MCF 10A (cell line): ENCODE measurements at regions not wholly inside any gene's neighbourhood (a gene's known extent, or its start where the extent isn't known, plus 50 kb on each side); places are given as distances from the start of the nearest gene placed in this dataset.
A peak's percentile ranks its signal among the peaks of the same experiment; 100 is the strongest.

ENCODE experiments used
- BruUV-seq: library from RNA; stranded (reverse); fragments of 400-500 nt; replicated peaks from 2 replicates; lab custom pipeline; 2021; lab: Mats Ljungman, UMichigan
- CTCF ChIA-PET: fragments of 300-600 bp; sonication (Branson Sonifier 250); formaldehyde crosslinking; extraction: SDS; loops from one replicate; lab custom pipeline; 2021; ENCODE audit warnings: antibody characterized with exemption, inconsistent platforms; lab: Yijun Ruan, JAX
- POLR2A ChIA-PET: fragments of 300-600, 350-650 bp; sonication (Branson Sonifier 250); formaldehyde crosslinking; extraction: SDS; loops from one replicate; lab custom pipeline; 2020; ENCODE audit warnings: antibody characterized with exemption, inconsistent platforms; lab: Yijun Ruan, JAX
- DNase-seq: peaks from one replicate; pipeline ENCODE4 v3.0.0-alpha.2; 2018; ENCODE audit not compliant: unreplicated experiment
- H3K27ac Mint-ChIP-seq: one replicate; pipeline ENCODE4 v1.8.0; 2022; ENCODE audit warnings: mild to moderate bottlenecking, low read depth, mixed read lengths; ENCODE audit not compliant: unreplicated experiment
- H3K27me3 Mint-ChIP-seq: one replicate; pipeline ENCODE4 v1.8.0; 2022; ENCODE audit warnings: mixed read lengths; ENCODE audit not compliant: insufficient read depth, unreplicated experiment
- H3K36me3 Mint-ChIP-seq: one replicate; pipeline ENCODE4 v1.8.0; 2022; ENCODE audit warnings: mild to moderate bottlenecking, moderate library complexity, mixed read lengths; ENCODE audit not compliant: insufficient read depth, unreplicated experiment
- H3K4me1 Mint-ChIP-seq: one replicate; pipeline ENCODE4 v1.8.0; 2022; ENCODE audit warnings: mixed read lengths; ENCODE audit not compliant: insufficient read depth, unreplicated experiment
- H3K4me3 Mint-ChIP-seq: one replicate; pipeline ENCODE4 v1.8.0; 2022; ENCODE audit warnings: mild to moderate bottlenecking, moderate library complexity, mixed read lengths; ENCODE audit not compliant: unreplicated experiment
- H3K9me3 Mint-ChIP-seq: one replicate; pipeline ENCODE4 v1.8.0; 2022; ENCODE audit warnings: mixed read lengths; ENCODE audit not compliant: unreplicated experiment
- CTCF ChIP-seq: fragments of 200-600 bp; IDR thresholded peaks from one replicate; pipeline ENCODE4 v1.8.0; 2022; ENCODE audit warnings: antibody characterized with exemption, mild to moderate bottlenecking; ENCODE audit not compliant: unreplicated experiment
- intact Hi-C: fragments of 100-400 bp; cut with micrococcal nuclease; formaldehyde crosslinking; loops from 2 replicates; pipeline ENCODE4 v1.14.1; 2022

DNA sequence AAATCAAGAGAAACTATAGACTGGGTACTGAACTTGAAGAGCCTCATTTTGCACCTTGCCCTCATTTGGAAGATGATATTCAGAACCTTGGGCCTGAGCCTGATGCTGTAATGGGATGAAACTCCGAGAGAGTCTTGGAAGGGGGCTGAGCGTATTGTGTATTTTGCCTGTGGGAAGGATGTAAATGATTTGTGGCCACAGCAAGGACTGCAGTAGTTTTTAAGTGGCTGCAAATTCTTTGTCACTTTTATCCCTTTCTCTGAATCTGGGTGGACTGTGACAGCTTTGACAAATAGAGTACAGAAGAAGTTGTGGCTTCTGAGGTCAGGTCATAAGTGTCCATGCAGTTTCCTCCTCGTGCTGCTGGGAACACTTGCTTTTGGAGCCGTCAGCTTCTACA, 221.2 kb downstream of the ADRA2A start:
- POLR2A ChIA-PET, result no interaction called here
- Mint-ChIP-seq H3K4me3 (no peak overlapping the region), H3K9me3 (no peaks in the 10 kb centered on the region), H3K4me1 (no peaks in the 10 kb centered on the region), H3K27me3 (no peaks in the 10 kb centered on the region), H3K36me3 (no peaks in the 10 kb centered on the region), H3K27ac (no peak overlapping the region)
- no peak for TF ChIP-seq CTCF
- CTCF ChIA-PET, result interaction anchor here (1.8 kb wide), 1 partner anchor 222 kb away, joined by 4 read pairs; the partner anchor contains the start of gene ADRA2A
- DNase-seq, result no peak
- BruUV-seq, result no TSS peak
- intact Hi-C loops, result no loop called here

DNA sequence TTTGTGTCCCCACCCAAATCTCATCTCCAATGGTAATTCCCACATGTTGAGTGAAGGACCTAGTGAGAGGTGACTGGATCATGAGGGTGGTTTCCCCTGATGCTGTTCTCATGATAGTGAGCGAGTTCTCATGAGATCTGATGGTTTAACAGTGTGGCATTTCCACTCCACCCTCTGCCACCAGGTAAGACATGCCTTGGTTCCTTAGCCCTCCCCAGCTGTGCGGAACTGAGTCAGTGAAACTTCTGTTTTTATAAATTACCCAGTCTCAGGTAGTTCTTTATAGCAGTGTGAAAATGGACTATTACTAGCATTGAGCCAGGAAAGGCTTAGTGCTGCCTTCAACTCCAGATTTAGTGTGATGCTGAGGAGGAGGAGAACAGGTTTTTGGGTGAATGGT, 222.2 kb downstream of the ADRA2A start:
- intact Hi-C loops, result no loop called here
- no peaks in the 10 kb centered on the region for H3K4me1 Mint-ChIP-seq
- no peak for DNase-seq
- no peak overlapping the region for H3K27ac Mint-ChIP-seq
- H3K36me3 Mint-ChIP-seq, result no peaks in the 10 kb centered on the region
- CTCF ChIA-PET, result interaction anchor here (1.8 kb wide), 1 partner anchor 223 kb away, joined by 4 read pairs; the partner anchor contains the start of gene ADRA2A
- POLR2A ChIA-PET, result no interaction called here
- no peaks in the 10 kb centered on the region for H3K27me3 Mint-ChIP-seq
- TF ChIP-seq CTCF, result no peak
- no TSS peak for BruUV-seq
- no peak overlapping the region for H3K4me3 Mint-ChIP-seq
- H3K9me3 Mint-ChIP-seq, result no peaks in the 10 kb centered on the region

DNA sequence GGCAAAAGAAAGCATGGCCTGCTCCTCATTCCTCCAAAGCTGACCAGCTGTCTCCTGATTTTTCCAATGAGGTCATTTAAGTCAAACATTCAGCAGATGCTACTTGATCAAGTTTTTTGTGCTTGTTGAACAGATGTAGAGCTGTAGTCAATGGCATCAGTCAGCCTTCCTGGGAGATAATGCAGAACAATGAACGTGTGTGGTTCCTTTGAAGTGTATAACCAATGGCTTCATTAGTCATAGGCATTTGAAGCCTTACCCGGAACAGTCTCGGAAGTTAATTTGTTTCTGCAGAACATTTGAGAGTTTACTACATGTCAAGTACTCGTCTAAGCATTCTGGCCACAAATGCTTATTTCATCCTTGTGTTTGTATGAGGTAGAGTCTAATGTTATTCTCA, 227.1 kb downstream of the ADRA2A start:
- H3K27ac Mint-ChIP-seq, result no peak overlapping the region
- CTCF ChIA-PET, result no interaction called here
- no peaks in the 10 kb centered on the region for H3K4me1 Mint-ChIP-seq
- no peak for DNase-seq
- no peaks in the 10 kb centered on the region for H3K36me3 Mint-ChIP-seq
- no TSS peak for BruUV-seq
- no peaks in the 10 kb centered on the region for H3K9me3 Mint-ChIP-seq
- no peak overlapping the region for H3K4me3 Mint-ChIP-seq
- POLR2A ChIA-PET, result no interaction called here
- no peak for TF ChIP-seq CTCF
- intact Hi-C loops, result no loop called here
- H3K27me3 Mint-ChIP-seq, result no peaks in the 10 kb centered on the region

- no peak for TF ChIP-seq CTCF
- Mint-ChIP-seq H3K36me3 (no peaks in the 10 kb centered on the region), H3K27me3 (peaks cover 13% of the 10 kb centered on the region), H3K9me3 (no peaks in the 10 kb centered on the region), H3K4me3 (peak overlapping the region; percentile 63), H3K27ac (no peak overlapping the region), H3K4me1 (peaks cover 11% of the 10 kb centered on the region)
- no peak for DNase-seq
- intact Hi-C loops, result no loop called here
- POLR2A ChIA-PET, result interaction anchor here (1.0 kb wide), 1 partner anchor 396 kb away, joined by 3 read pairs; no protein-coding TSS in a partner anchor
- CTCF ChIA-PET, result interaction anchor here (0.6 to 1.3 kb wide), 6 partner anchors 49 to 820 kb away, joined by 3 to 4 read pairs (median 3); partner anchors contain the start of gene ADRA2A
- no TSS peak for BruUV-seq
Measured at GRCh38 chr10:111316722-111317212, 239.9 kb downstream of the ADRA2A start.
